Aorta (tissue), 5 donors: ENCODE measurements at regions not wholly inside any gene's neighbourhood (a gene's known extent, or its start where the extent isn't known, plus 50 kb on each side); places are given as distances from the start of the nearest gene placed in this dataset.

Experiments used
- ATAC-seq: fragments of 200-7000 bp; cut with Tn5 transposase; one replicate; pipeline ENCODE4 v1.9.1; 2022; ENCODE audit warnings: moderate library complexity; ENCODE audit not compliant: low FRiP score
- DNase-seq, 2 donors: peaks; one replicate each; pipeline ENCODE4 v3.0.0-alpha.2; 2020
- H3K27ac ChIP-seq, 2 donors: one replicate each; pipeline ENCODE4 v1.5.1; 2013; ENCODE audit warnings: low read length in 2 of 2, mild to moderate bottlenecking in 2 of 2, moderate library complexity in 2 of 2, control low read depth in 1 of 2, inconsistent platforms in 1 of 2, low read depth in 1 of 2
- H3K27me3 ChIP-seq, 2 donors: one replicate each; pipeline ENCODE4 v1.6.1; 2013; ENCODE audit warnings: control low read depth in 1 of 2, low read length in 1 of 2, mild to moderate bottlenecking in 1 of 2, moderate library complexity in 1 of 2; ENCODE audit not compliant: insufficient read depth in 2 of 2, control insufficient read depth in 1 of 2
- H3K36me3 ChIP-seq, 2 donors: one replicate each; pipeline ENCODE4 v1.6.1; 2013; ENCODE audit warnings: control low read depth in 1 of 2, low read length in 1 of 2, mild to moderate bottlenecking in 1 of 2; ENCODE audit not compliant: insufficient read depth in 2 of 2, control insufficient read depth in 1 of 2
- H3K4me1 ChIP-seq, 2 donors: one replicate each; pipeline ENCODE4 v1.6.1; 2013; ENCODE audit warnings: low read length in 2 of 2, control low read depth in 1 of 2, mild to moderate bottlenecking in 1 of 2, moderate library complexity in 1 of 2; ENCODE audit not compliant: insufficient read depth in 2 of 2, control insufficient read depth in 1 of 2
- H3K4me3 ChIP-seq, 2 donors: one replicate each; pipeline ENCODE4 v1.5.1; 2013; ENCODE audit warnings: low read length in 2 of 2, control low read depth in 1 of 2, mild to moderate bottlenecking in 1 of 2
- H3K9me3 ChIP-seq: one replicate; pipeline ENCODE4 v1.6.1; 2013; ENCODE audit warnings: mild to moderate bottlenecking, low read length; ENCODE audit not compliant: control insufficient read depth
- WGBS, 2 donors: extraction: QIAGEN DNeasy Blood & Tissue Kit; methylation state at CpG; one replicate each; pipeline ENCODE4 v1.1.7; 2013; 5-methylcytosine and 5-hydroxymethylcytosine counted together
- intact Hi-C, 2 donors: fragments of 100-400 bp; cut with DNase I; formaldehyde crosslinking; loops; one replicate each; pipeline versions ENCODE4 v1.14.2 to v1.15.0; 2022
- donor health status: healthy with polysubstance abuse.
- donor health status: Bipolar disorder and iron deficiency.
- donor health status: DM: no; HTN: no; CAD: no.
- donor health status: DM: no; HTN: no; CAD: no.
- donor health status: DM: yes; HTN: yes; CAD: no.

DNA sequence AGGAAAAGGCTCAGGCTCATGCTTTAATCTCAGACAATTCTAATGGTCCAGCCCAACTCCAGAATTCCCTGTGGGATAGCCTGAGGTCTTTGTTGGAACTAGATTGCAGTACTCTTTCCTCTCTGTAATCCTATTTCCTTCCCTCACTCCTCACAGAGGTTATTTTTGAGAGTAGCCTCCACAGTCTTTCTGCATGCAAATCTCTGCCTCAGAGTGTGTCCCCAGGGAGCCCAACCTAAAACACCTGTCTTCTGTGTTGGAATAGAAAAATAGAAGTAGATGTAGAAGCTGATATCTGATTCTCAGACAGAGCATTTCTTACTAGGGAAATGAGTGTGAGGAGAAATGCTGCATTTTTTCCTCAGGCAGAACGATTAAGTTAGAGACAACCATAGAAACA is 915.5 kb upstream of the EPHA5 start:
- no peaks in the 10 kb centered on the region for H3K36me3 ChIP-seq
- no peak for ATAC-seq
- H3K4me1 ChIP-seq, result no peaks in the 10 kb centered on the region
- 63 to 74% methylated on average over 1 of the region's 1 CpG for WGBS, 2 donors
- peaks cover 0 to 1% of the 10 kb centered on the region in 2 donors for H3K27me3 ChIP-seq
- no peaks in the 10 kb centered on the region for H3K9me3 ChIP-seq
- no peak for DNase-seq
- H3K4me3 ChIP-seq, result no peak overlapping the region
- intact Hi-C loops, result no loop called here
- no peak overlapping the region for H3K27ac ChIP-seq

DNA sequence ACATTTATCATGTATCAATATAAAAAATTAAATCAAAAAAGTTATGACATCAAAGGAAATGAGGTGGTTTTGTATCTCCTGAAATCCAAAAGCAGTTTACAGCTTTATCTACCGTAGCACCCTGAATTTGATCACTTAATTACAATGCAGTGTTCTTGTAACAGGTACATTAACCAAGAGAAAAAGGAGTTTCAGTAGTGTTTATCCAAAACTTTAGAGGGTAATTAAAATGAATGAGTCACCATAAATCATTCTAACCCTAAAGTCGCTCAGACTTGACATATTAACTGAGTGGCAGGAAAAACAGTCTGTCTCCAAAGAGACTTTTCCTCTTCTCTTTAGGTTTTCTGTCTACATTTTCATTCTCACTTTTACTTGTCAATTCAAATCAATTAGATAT is 907.6 kb upstream of the EPHA5 start:
- H3K4me1 ChIP-seq, result no peaks in the 10 kb centered on the region
- H3K27me3 ChIP-seq, result no peaks in the 10 kb centered on the region
- H3K36me3 ChIP-seq, result no peaks in the 10 kb centered on the region
- WGBS, 2 donors, result 5 to 10% methylated on average over 2 of the region's 2 CpGs
- H3K4me3 ChIP-seq, result no peak overlapping the region
- intact Hi-C loops, result no loop called here
- no peak overlapping the region for H3K27ac ChIP-seq
- no peaks in the 10 kb centered on the region for H3K9me3 ChIP-seq
- DNase-seq, result no peak
- no peak for ATAC-seq

- DNase-seq, result peak; percentile 56 to 82
- WGBS, 2 donors, result 51 to 54% methylated on average over 11 of the region's 11 CpGs
- ATAC-seq, result no peak
Measured at GRCh38 chr4:66575008-66575696, 904.9 kb upstream of the EPHA5 start.

DNA sequence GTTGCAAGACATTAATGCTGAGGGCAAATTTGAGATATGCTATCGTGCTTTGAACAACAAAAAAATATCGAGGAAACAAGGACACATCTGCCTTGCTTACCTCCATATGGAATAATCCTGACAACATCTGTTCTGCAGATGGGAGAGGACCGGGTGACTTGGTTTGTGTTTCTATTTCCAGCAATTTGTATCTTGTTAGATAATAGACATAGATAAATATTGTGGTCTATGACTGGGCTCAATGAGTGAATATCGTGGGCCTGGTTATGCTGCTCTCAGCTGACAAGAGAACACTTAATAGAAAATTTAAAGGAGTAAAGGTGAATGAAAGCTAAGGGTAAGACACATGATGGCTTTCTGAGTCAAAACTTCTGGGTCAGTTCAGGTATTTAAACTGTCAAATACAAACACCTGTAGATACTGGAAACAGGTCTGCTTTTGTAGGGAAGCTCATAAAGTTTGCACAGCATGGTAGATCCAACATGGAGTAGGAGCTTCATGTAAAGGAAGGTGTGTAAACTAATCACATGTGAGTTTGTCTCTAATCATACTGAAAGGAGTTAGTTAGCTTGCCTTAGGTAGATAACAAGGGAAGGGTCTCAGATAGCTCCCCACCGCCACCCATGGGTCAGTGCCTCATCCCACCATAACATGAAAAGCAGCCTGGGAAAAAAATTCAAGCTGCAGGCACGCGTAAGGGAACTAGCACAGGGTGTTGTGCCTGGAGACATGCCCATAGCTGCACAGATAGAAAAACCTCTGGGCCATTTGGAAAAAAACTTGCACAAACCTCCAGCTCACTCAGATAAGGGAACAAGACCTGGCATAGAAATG is 904.1 kb upstream of the EPHA5 start:
- H3K9me3 ChIP-seq, result no peaks in the 10 kb centered on the region
- no peak overlapping the region for H3K4me3 ChIP-seq
- H3K27ac ChIP-seq, result no peak overlapping the region
- intact Hi-C loops, result no loop called here
- H3K4me1 ChIP-seq, result no peaks in the 10 kb centered on the region
- DNase-seq (peak in 1 of 2 donors; percentile 38), ATAC-seq (no peak)
- WGBS, 2 donors, result 48 to 50% methylated on average over 7 of the region's 7 CpGs
- no peaks in the 10 kb centered on the region for H3K36me3 ChIP-seq
- no peaks in the 10 kb centered on the region for H3K27me3 ChIP-seq

More at GRCh38 chr4:66575008-66575696, 904.9 kb upstream of the EPHA5 start:
- no peaks in the 10 kb centered on the region for H3K4me1 ChIP-seq
- intact Hi-C loops, result no loop called here
- no peaks in the 10 kb centered on the region for H3K36me3 ChIP-seq
- no peaks in the 10 kb centered on the region for H3K9me3 ChIP-seq
- H3K27me3 ChIP-seq, result no peaks in the 10 kb centered on the region
- H3K27ac ChIP-seq, result no peak overlapping the region
- H3K4me3 ChIP-seq, result no peak overlapping the region

DNA sequence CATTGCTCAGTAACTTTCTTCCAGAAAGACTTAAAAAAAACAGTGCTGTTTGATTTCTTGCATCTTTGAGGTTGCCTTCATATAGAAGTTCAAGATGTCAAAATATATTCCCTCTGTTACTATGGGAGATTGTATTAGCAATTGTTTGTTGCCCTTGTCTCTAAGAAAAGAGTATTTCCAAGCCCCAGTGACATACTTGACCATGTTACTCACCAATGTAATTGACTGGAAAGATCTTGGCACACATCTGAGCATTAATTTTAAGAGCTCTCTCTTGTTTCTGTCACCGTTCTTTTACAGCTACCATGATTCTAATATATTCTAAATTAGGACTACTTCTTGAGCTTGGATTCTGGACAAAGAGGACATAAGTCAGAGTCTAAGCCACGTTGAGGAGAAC is 902.7 kb upstream of the EPHA5 start:
- no peak for DNase-seq
- no peaks in the 10 kb centered on the region for H3K27me3 ChIP-seq
- no peak overlapping the region for H3K27ac ChIP-seq
- intact Hi-C loops, result no loop called here
- no peaks in the 10 kb centered on the region for H3K9me3 ChIP-seq
- 4 to 8% methylated on average over 2 of the region's 2 CpGs for WGBS, 2 donors
- H3K4me1 ChIP-seq, result no peaks in the 10 kb centered on the region
- no peak for ATAC-seq
- no peaks in the 10 kb centered on the region for H3K36me3 ChIP-seq
- no peak overlapping the region for H3K4me3 ChIP-seq

GRCh38 chr4:66571145-66571695 is 900.9 kb upstream of the EPHA5 start:
- Histone ChIP-seq H3K4me3 (no peak overlapping the region), H3K27me3 (no peaks in the 10 kb centered on the region), H3K36me3 (no peaks in the 10 kb centered on the region), H3K27ac (no peak overlapping the region), H3K9me3 (no peaks in the 10 kb centered on the region), H3K4me1 (no peaks in the 10 kb centered on the region)
- no peak for DNase-seq
- ATAC-seq, result no peak
- WGBS, 2 donors, result 93 to 94% methylated on average over 1 of the region's 1 CpG
- intact Hi-C loops, result no loop called here

DNA sequence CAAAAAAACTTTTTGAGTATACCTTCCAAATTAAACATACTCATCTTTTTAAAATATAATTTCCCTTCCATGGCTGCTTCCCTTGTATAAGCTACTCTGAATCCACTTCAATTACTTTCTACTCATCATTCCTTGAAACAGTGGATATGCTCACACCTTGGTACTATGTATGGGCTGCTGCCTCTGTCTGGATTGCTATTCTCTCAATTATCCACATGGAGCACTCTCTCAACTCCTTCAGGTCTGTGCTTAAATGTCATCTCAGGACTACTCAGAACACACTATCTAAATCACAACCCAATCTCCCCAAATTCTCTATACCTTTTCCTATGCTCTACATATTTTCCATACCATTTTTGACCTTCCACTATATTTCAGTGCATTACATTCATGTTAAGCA is 898.9 kb upstream of the EPHA5 start:
- no peak for DNase-seq
- no peaks in the 10 kb centered on the region for H3K27me3 ChIP-seq
- no peak for ATAC-seq
- no peak overlapping the region for H3K4me3 ChIP-seq
- H3K9me3 ChIP-seq, result no peaks in the 10 kb centered on the region
- no peaks in the 10 kb centered on the region for H3K36me3 ChIP-seq
- intact Hi-C loops, result no loop called here
- H3K27ac ChIP-seq, result no peak overlapping the region
- H3K4me1 ChIP-seq, result no peaks in the 10 kb centered on the region

DNA sequence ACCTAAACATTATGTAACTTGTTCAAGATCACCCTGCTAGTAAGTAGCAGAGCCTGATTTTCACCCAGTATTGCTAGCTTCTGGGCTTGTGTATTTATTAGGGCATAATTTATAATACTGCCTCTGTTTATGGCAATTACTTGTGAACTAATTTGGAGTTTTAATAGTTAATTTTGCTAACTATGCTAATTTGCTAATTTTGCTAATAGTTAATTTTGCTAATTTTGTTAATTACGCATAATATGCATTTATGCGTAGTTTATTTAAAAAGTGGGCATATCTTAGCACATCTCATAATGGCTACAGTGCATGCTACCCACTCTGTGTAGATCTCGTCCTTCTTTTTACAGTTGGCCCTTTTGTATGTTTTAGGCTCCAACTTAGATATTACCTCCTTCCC is 898.1 kb upstream of the EPHA5 start:
- Histone ChIP-seq H3K4me3 (no peak overlapping the region), H3K27me3 (no peaks in the 10 kb centered on the region), H3K9me3 (no peaks in the 10 kb centered on the region), H3K27ac (no peak overlapping the region), H3K4me1 (no peaks in the 10 kb centered on the region), H3K36me3 (no peaks in the 10 kb centered on the region)
- DNase-seq (no peak), ATAC-seq (no peak)
- WGBS, 2 donors, result 60 to 78% methylated on average over 3 of the region's 3 CpGs
- intact Hi-C loops, result no loop called here

- no peaks in the 10 kb centered on the region for H3K27me3 ChIP-seq
- intact Hi-C loops, result no loop called here
- 94 to 96% methylated on average over 2 of the region's 2 CpGs for WGBS, 2 donors
Measured at GRCh38 chr4:66568001-66568400, 897.7 kb upstream of the EPHA5 start.

More at GRCh38 chr4:66568001-66568400, 897.7 kb upstream of the EPHA5 start:
- Histone ChIP-seq H3K36me3 (no peaks in the 10 kb centered on the region), H3K9me3 (no peaks in the 10 kb centered on the region), H3K4me1 (no peaks in the 10 kb centered on the region), H3K27ac (no peak overlapping the region), H3K4me3 (no peak overlapping the region)
- DNase-seq, result no peak
- ATAC-seq, result no peak
